HEK293 (cell line): ENCODE measurements at regions not wholly inside any gene's neighbourhood (a gene's known extent, or its start where the extent isn't known, plus 50 kb on each side); places are given as distances from the start of the nearest gene placed in this dataset.

Experiments
- CTCF ChIP-seq: fragments of 450-650 bp; formaldehyde crosslinking; IDR thresholded peaks from 2 replicates; pipeline ENCODE4 v1.5.1; 2016; ENCODE audit warnings: missing biosample characterization, missing genetic modification characterization
- SALL2 ChIP-seq: fragments of 450-650 bp; formaldehyde crosslinking; IDR thresholded peaks from 2 replicates; pipeline ENCODE4 v1.5.0; 2017; ENCODE audit warnings: missing biosample characterization, mild to moderate bottlenecking, missing genetic modification characterization, borderline replicate concordance
- ZBTB21 ChIP-seq: fragments of 450-650 bp; formaldehyde crosslinking; IDR thresholded peaks from 2 replicates; pipeline ENCODE4 v1.5.1; 2017; ENCODE audit warnings: missing biosample characterization, missing genetic modification characterization
- ZBTB48 ChIP-seq: fragments of 450-650 bp; formaldehyde crosslinking; IDR thresholded peaks from 2 replicates; pipeline ENCODE4 v1.5.1; 2016; ENCODE audit warnings: missing biosample characterization, missing genetic modification characterization
- ZFP37 ChIP-seq: fragments of 450-650 bp; formaldehyde crosslinking; IDR thresholded peaks from 2 replicates; pipeline ENCODE4 v1.5.1; 2016; ENCODE audit warnings: missing biosample characterization, missing genetic modification characterization
- ZNF114 ChIP-seq: fragments of 450-650 bp; formaldehyde crosslinking; IDR thresholded peaks from 2 replicates; pipeline ENCODE4 v1.5.0; 2017; ENCODE audit warnings: missing biosample characterization, missing genetic modification characterization
- ZNF18 ChIP-seq: fragments of 450-650 bp; formaldehyde crosslinking; IDR thresholded peaks from 2 replicates; pipeline ENCODE4 v1.5.1; 2016; ENCODE audit warnings: missing biosample characterization, missing genetic modification characterization
- ZNF701 ChIP-seq: fragments of 450-650 bp; formaldehyde crosslinking; IDR thresholded peaks from 2 replicates; pipeline ENCODE4 v1.5.1; 2016; ENCODE audit warnings: missing biosample characterization, missing genetic modification characterization
- ZNF785 ChIP-seq: fragments of 450-650 bp; formaldehyde crosslinking; IDR thresholded peaks from 2 replicates; pipeline ENCODE4 v1.5.1; 2016; ENCODE audit warnings: missing biosample characterization, missing genetic modification characterization
- ZNF830 ChIP-seq: fragments of 450-650 bp; IDR thresholded peaks from 2 replicates; pipeline ENCODE4 v1.5.0; 2018; ENCODE audit warnings: missing biosample characterization, missing genetic modification characterization, low read depth, mild to moderate bottlenecking, moderate library complexity
- TF ChIP-seq, protein P1 (sequence below): fragments of 450-650 bp; IDR thresholded peaks from 2 replicates; pipeline ENCODE4 v1.5.1; 2018; ENCODE audit warnings: missing biosample characterization, missing genetic modification characterization
- TF ChIP-seq, protein P2 (sequence below): fragments of 450-650 bp; formaldehyde crosslinking; IDR thresholded peaks from 2 replicates; pipeline ENCODE4 v1.5.1; 2016; ENCODE audit warnings: missing biosample characterization, missing genetic modification characterization

GRCh38 chr5:159630545-159630944 is 285.7 kb upstream of the ADRA1B start:
- no peak for TF ChIP-seq ZBTB21 (tag by site-specific recombination)
- TF ChIP-seq ZFP37 (tag by site-specific recombination): no peak
- no peak for TF ChIP-seq ZNF18
- TF ChIP-seq CTCF: no peak
- TF ChIP-seq, protein P1, sequence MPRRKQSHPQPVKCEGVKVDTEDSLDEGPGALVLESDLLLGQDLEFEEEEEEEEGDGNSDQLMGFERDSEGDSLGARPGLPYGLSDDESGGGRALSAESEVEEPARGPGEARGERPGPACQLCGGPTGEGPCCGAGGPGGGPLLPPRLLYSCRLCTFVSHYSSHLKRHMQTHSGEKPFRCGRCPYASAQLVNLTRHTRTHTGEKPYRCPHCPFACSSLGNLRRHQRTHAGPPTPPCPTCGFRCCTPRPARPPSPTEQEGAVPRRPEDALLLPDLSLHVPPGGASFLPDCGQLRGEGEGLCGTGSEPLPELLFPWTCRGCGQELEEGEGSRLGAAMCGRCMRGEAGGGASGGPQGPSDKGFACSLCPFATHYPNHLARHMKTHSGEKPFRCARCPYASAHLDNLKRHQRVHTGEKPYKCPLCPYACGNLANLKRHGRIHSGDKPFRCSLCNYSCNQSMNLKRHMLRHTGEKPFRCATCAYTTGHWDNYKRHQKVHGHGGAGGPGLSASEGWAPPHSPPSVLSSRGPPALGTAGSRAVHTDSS: no peak
- no peak for TF ChIP-seq ZBTB48
- no peak for TF ChIP-seq SALL2 (tag by site-specific recombination)
- TF ChIP-seq ZNF785 (tag by site-specific recombination): no peak
- TF ChIP-seq ZNF114 (tag by site-specific recombination): no peak
- TF ChIP-seq, protein P2, sequence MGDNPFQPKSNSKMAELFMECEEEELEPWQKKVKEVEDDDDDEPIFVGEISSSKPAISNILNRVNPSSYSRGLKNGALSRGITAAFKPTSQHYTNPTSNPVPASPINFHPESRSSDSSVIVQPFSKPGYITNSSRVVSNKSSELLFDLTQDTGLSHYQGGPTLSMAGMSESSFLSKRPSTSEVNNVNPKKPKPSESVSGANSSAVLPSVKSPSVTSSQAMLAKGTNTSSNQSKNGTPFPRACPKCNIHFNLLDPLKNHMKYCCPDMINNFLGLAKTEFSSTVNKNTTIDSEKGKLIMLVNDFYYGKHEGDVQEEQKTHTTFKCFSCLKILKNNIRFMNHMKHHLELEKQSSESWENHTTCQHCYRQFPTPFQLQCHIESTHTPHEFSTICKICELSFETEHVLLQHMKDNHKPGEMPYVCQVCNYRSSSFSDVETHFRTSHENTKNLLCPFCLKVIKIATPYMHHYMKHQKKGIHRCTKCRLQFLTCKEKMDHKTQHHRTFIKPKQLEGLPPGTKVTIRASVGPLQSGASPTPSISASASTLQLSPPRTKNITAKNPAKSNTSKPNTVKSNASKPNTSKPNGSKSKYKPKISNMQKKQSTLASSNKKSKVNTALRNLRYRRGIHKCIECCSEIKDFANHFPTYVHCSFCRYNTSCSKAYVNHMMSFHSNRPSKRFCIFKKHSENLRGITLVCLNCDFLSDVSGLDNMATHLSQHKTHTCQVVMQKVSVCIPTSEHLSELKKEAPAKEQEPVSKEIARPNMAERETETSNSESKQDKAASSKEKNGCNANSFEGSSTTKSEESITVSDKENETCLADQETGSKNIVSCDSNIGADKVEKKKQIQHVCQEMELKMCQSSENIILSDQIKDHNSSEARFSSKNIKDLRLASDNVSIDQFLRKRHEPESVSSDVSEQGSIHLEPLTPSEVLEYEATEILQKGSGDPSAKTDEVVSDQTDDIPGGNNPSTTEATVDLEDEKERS (tag by site-specific recombination): no peak
- TF ChIP-seq ZNF830: no peak
- no peak for TF ChIP-seq ZNF701 (tag by site-specific recombination)
